B cell (primary cell): ENCODE measurements at regions not wholly inside any gene's neighbourhood (a gene's known extent, or its start where the extent isn't known, plus 50 kb on each side); places are given as distances from the start of the nearest gene placed in this dataset.

Experiments
- ATAC-seq: fragments of 200-7000 bp; cut with Tn5 transposase; one replicate; pipeline ENCODE4 v1.10.0; 2021; ENCODE audit warnings: low read depth, mild to moderate bottlenecking, moderate number of reproducible peaks, moderate library complexity
- CTCF ChIA-PET: fragments of 350-600 bp; sonication (Branson Sonifier 250); formaldehyde crosslinking; loops from one replicate; lab custom pipeline; 2021; ENCODE audit warnings: antibody characterized with exemption, inconsistent platforms; lab: Charles Lee
- POLR2A ChIA-PET: fragments of 350-600 bp; sonication (Branson Sonifier 250); formaldehyde crosslinking; loops from one replicate; lab custom pipeline; 2021; ENCODE audit warnings: antibody characterized with exemption; lab: Charles Lee
- DNase-seq: peaks from one replicate; pipeline ENCODE4 v3.0.0; 2013
- H2AFZ ChIP-seq: 2 replicates; pipeline ENCODE4 v1.6.1; 2012; ENCODE audit warnings: mild to moderate bottlenecking, low read depth, low read length; ENCODE audit not compliant: insufficient read depth, poor library complexity, severe bottlenecking
- H3K27ac ChIP-seq, 2 donors: 1 replicate in 1 of 2; 2 replicates in 1 of 2; pipeline ENCODE4 v1.5.1; 2012 to 2013; ENCODE audit warnings: low read length in 2 of 2, mild to moderate bottlenecking in 2 of 2, moderate library complexity in 1 of 2
- H3K27me3 ChIP-seq, 4 experiments: fragments of 200-600 bp in 1 of 4; sonication (generic) in 1 of 4; replicated peaks in 1 of 4; 1 replicate in 2 of 4; 2 replicates in 2 of 4; pipeline versions ENCODE4 v1.6.1 to v1.7.0; 2013 to 2016; ENCODE audit warnings: low read length in 3 of 4, mild to moderate bottlenecking in 2 of 4, mixed read lengths in 1 of 4, moderate library complexity in 1 of 4; ENCODE audit not compliant: insufficient read depth in 4 of 4, control insufficient read depth in 3 of 4; ENCODE audit errors: control extremely low read depth in 1 of 4
- H3K36me3 ChIP-seq, 2 experiments: replicated peaks in 1 of 2; 1 replicate in 1 of 2; 2 replicates in 1 of 2; pipeline versions ENCODE4 v1.6.1 to v1.7.1; 2013; ENCODE audit warnings: low read length in 1 of 2; ENCODE audit not compliant: insufficient read depth in 2 of 2, control insufficient read depth in 1 of 2; ENCODE audit errors: control extremely low read depth in 1 of 2, extremely low read depth in 1 of 2
- H3K4me1 ChIP-seq, 2 donors: fragments of 200-600 bp in 1 of 2; sonication (generic) in 1 of 2; 1 replicate in 1 of 2; 2 replicates in 1 of 2; pipeline versions ENCODE4 v1.5.1 to v1.6.1; 2013 to 2017; ENCODE audit warnings: low read length in 2 of 2; ENCODE audit not compliant: control insufficient read depth in 2 of 2, insufficient read depth in 2 of 2
- H3K4me2 ChIP-seq: replicated peaks from 2 replicates; pipeline ENCODE3; 2012; ENCODE audit warnings: mild to moderate bottlenecking, low read depth, low read length; ENCODE audit not compliant: poor library complexity, severe bottlenecking
- H3K4me3 ChIP-seq, 5 experiments: fragments of 200-600 bp in 1 of 5; sonication (generic) in 1 of 5; 1 replicate in 3 of 5; 2 replicates in 2 of 5; pipeline versions ENCODE4 v1.5.1 to v1.7.0; 2011 to 2016; ENCODE audit warnings: low read length in 4 of 5, mild to moderate bottlenecking in 4 of 5, low read depth in 2 of 5, control low read depth in 1 of 5, moderate library complexity in 1 of 5; ENCODE audit not compliant: insufficient read depth in 1 of 5; ENCODE audit errors: control extremely low read depth in 1 of 5, extremely low read depth in 1 of 5
- H3K79me2 ChIP-seq: fragments of 200-600 bp; sonication (generic); one replicate; pipeline ENCODE4 v1.6.0; 2016; ENCODE audit warnings: low read length; ENCODE audit not compliant: control insufficient read depth, insufficient read depth
- H3K9ac ChIP-seq: fragments of 200-600 bp; sonication (generic); 2 replicates; pipeline ENCODE4 v1.6.1; 2017; ENCODE audit warnings: mild to moderate bottlenecking, low read length, moderate library complexity
- H3K9me3 ChIP-seq, 3 donors: one replicate each; pipeline versions ENCODE4 v1.6.1 to v1.7.1; 2013; ENCODE audit warnings: low read length in 2 of 3; ENCODE audit not compliant: control insufficient read depth in 2 of 3, insufficient read depth in 1 of 3; ENCODE audit errors: control extremely low read depth in 1 of 3
- H4K20me1 ChIP-seq: 2 replicates; pipeline ENCODE4 v1.6.0; 2012; ENCODE audit warnings: mild to moderate bottlenecking, low read length; ENCODE audit not compliant: insufficient read depth, control insufficient read depth, poor library complexity, severe bottlenecking
- H3K27ac Mint-ChIP-seq: one replicate; pipeline ENCODE4 v1.8.0; 2021; ENCODE audit warnings: mixed read lengths
- H3K27me3 Mint-ChIP-seq: one replicate; pipeline ENCODE4 v1.8.0; 2021; ENCODE audit warnings: mixed read lengths
- H3K4me1 Mint-ChIP-seq: one replicate; pipeline ENCODE4 v1.8.0; 2021; ENCODE audit warnings: mixed read lengths
- H3K4me3 Mint-ChIP-seq: one replicate; pipeline ENCODE4 v1.8.0; 2021; ENCODE audit warnings: mixed read lengths
- H3K9me3 Mint-ChIP-seq: one replicate; pipeline ENCODE4 v1.8.0; 2022; ENCODE audit warnings: mixed read lengths; ENCODE audit not compliant: insufficient read depth
- CTCF ChIP-seq: fragments of 200-600 bp; IDR thresholded peaks from one replicate; pipeline ENCODE4 v1.8.0; 2022; ENCODE audit warnings: antibody characterized with exemption, mild to moderate bottlenecking
- WGBS: methylation state at CpG from one replicate; pipeline ENCODE4 v1.1.5; 2013; ENCODE audit warnings: missing lambda C conversion rate; ENCODE audit not compliant: insufficient coverage; 5-methylcytosine and 5-hydroxymethylcytosine counted together
- intact Hi-C: fragments of 100-400 bp; cut with micrococcal nuclease; formaldehyde crosslinking; loops from one replicate; pipeline ENCODE4 v1.10.0; 2022

GRCh38 chr16:86964796-86965241 is 352.4 kb downstream of the C16orf95 start:
- intact Hi-C loops: no loop called here
- TF ChIP-seq CTCF: no peak
- Histone ChIP-seq H3K4me2 (no peak overlapping the region), H3K9me3 (peaks cover 0 to 4% (median 0%) of the 10 kb centered on the region in 3 donors), H3K4me1 (no peaks in the 10 kb centered on the region), H2AFZ (no peak overlapping the region), H3K4me3 (no peak overlapping the region), H3K27me3 (no peaks in the 10 kb centered on the region), H4K20me1 (no peaks in the 10 kb centered on the region), H3K9ac (no peak overlapping the region), H3K79me2 (no peaks in the 10 kb centered on the region), H3K27ac (no peak overlapping the region), H3K36me3 (no peaks in the 10 kb centered on the region)
- CTCF ChIA-PET: no interaction called here
- Mint-ChIP-seq H3K27me3 (peaks cover 11% of the 10 kb centered on the region), H3K4me1 (no peaks in the 10 kb centered on the region), H3K4me3 (no peak overlapping the region), H3K27ac (no peak overlapping the region), H3K9me3 (no peaks in the 10 kb centered on the region)
- DNase-seq (no peak), ATAC-seq (no peak)
- POLR2A ChIA-PET: no interaction called here
- WGBS: 88% methylated on average over 11 of the region's 14 CpGs

- H3K4me3 Mint-ChIP-seq: no peak overlapping the region
- H3K27ac Mint-ChIP-seq: no peak overlapping the region
- Histone ChIP-seq H2AFZ (no peak overlapping the region), H3K4me1 (no peaks in the 10 kb centered on the region), H4K20me1 (no peaks in the 10 kb centered on the region), H3K9me3 (peaks cover 0 to 6% (median 0%) of the 10 kb centered on the region in 3 donors), H3K79me2 (no peaks in the 10 kb centered on the region), H3K4me3 (no peak overlapping the region), H3K27ac (no peak overlapping the region), H3K9ac (no peak overlapping the region), H3K36me3 (no peaks in the 10 kb centered on the region), H3K27me3 (no peaks in the 10 kb centered on the region), H3K4me2 (no peak overlapping the region)
- H3K27me3 Mint-ChIP-seq: peaks cover 6% of the 10 kb centered on the region
- 92% methylated on average over 11 of the region's 12 CpGs for WGBS
- CTCF ChIA-PET: no interaction called here
- intact Hi-C loops: no loop called here
- POLR2A ChIA-PET: no interaction called here
- ATAC-seq: no peak
- no peak for TF ChIP-seq CTCF
- DNase-seq: no peak
- H3K9me3 Mint-ChIP-seq: no peaks in the 10 kb centered on the region
- no peaks in the 10 kb centered on the region for H3K4me1 Mint-ChIP-seq
These were observed 351.9 kb downstream of the C16orf95 start for GRCh38 chr16:86965331-86965730.
